HepG2 (cell line): ENCODE measurements at regions not wholly inside any gene's neighbourhood (a gene's known extent, or its start where the extent isn't known, plus 50 kb on each side); places are given as distances from the start of the nearest gene placed in this dataset.

Experiments used
- ATAC-seq: fragments of 200-7000 bp; cut with Tn5 transposase; 3 replicates; pipeline ENCODE4 v1.9.1; 2020; ENCODE audit warnings: mild to moderate bottlenecking, moderate library complexity
- BruUV-seq: library from RNA; stranded (reverse); fragments of 400-500 nt; replicated peaks from 2 replicates; lab custom pipeline; 2021; lab: Mats Ljungman, UMichigan
- CTCF ChIA-PET: fragments of 300-600 bp; formaldehyde crosslinking; extraction: SDS; loops from one replicate; lab custom pipeline; 2021; ENCODE audit warnings: low total read pairs, inconsistent platforms, low intra/inter-chr PET ratio; lab: Yijun Ruan, JAX
- POLR2A ChIA-PET: fragments of 350-600 bp; sonication (Branson Sonifier 250); formaldehyde crosslinking; loops from one replicate; lab custom pipeline; 2020; ENCODE audit warnings: antibody characterized with exemption, inconsistent platforms; lab: Yijun Ruan, JAX
- DNase-seq: peaks from one replicate; pipeline ENCODE4 v3.0.0-alpha.2; 2015; ENCODE audit warnings: low spot score
- FAIRE-seq: peaks from 3 replicates; lab custom pipeline; 2011; peaks lifted over from hg19 to GRCh38; lab: Jason Lieb, UNC
- H2AFZ ChIP-seq: one replicate; pipeline ENCODE4 v1.6.1; 2011; ENCODE audit warnings: low read length, inconsistent platforms
- H3K27ac ChIP-seq: fragments of 300-600 bp; 3 replicates; pipeline ENCODE4 v1.8.0; 2011; ENCODE audit warnings: mixed run types, mild to moderate bottlenecking, mixed read lengths, low read length, inconsistent platforms; ENCODE audit not compliant: insufficient read depth; ENCODE audit errors: extremely low read length
- H3K27me3 ChIP-seq, 2 experiments: fragments of 200-600 bp in 1 of 2; 2 replicates in 1 of 2; 3 replicates in 1 of 2; pipeline versions ENCODE4 v1.6.0 to v1.8.0; 2011; ENCODE audit warnings: low read length in 2 of 2, mild to moderate bottlenecking in 2 of 2, moderate library complexity in 2 of 2, inconsistent platforms in 1 of 2; ENCODE audit not compliant: insufficient read depth in 2 of 2, control insufficient read depth in 1 of 2
- H3K36me3 ChIP-seq, 2 experiments: fragments of 200-600 bp in 1 of 2; replicated peaks in 1 of 2; 2 replicates in 1 of 2; 3 replicates in 1 of 2; pipeline versions ENCODE4 v1.5.1 to v1.8.0; 2011; ENCODE audit warnings: low read length in 2 of 2, inconsistent platforms in 1 of 2; ENCODE audit not compliant: insufficient read depth in 2 of 2, control insufficient read depth in 1 of 2
- H3K4me1 ChIP-seq: 2 replicates; pipeline ENCODE4 v1.5.1; 2012; ENCODE audit warnings: low read length, inconsistent platforms; ENCODE audit not compliant: insufficient read depth
- H3K4me2 ChIP-seq: 2 replicates; pipeline ENCODE4 v1.6.0; 2011; ENCODE audit warnings: low read depth, low read length, inconsistent platforms
- H3K4me3 ChIP-seq, 3 experiments: fragments of 200-600 bp in 1 of 3; sonication (generic), shearing (Covaris generic) in 1 of 3; replicated peaks in 1 of 3; 2 replicates each; pipeline ENCODE4 v1.5.1; 2011 to 2016; ENCODE audit warnings: low read length in 3 of 3, inconsistent platforms in 2 of 3, low read depth in 2 of 3, mild to moderate bottlenecking in 2 of 3, control low read depth in 1 of 3, mixed read lengths in 1 of 3; ENCODE audit not compliant: insufficient read depth in 1 of 3
- H3K79me2 ChIP-seq: one replicate; pipeline ENCODE4 v1.6.1; 2011; ENCODE audit warnings: low read length, inconsistent platforms; ENCODE audit not compliant: insufficient read depth
- H3K9ac ChIP-seq: 2 replicates; pipeline ENCODE4 v1.6.0; 2011; ENCODE audit warnings: mild to moderate bottlenecking, low read depth, low read length, inconsistent platforms; ENCODE audit not compliant: insufficient read depth
- H3K9me3 ChIP-seq: 2 replicates; pipeline ENCODE4 v1.5.1; 2012; ENCODE audit warnings: mild to moderate bottlenecking, low read length
- H4K20me1 ChIP-seq: 2 replicates; pipeline ENCODE4 v1.6.0; 2011; ENCODE audit warnings: inconsistent platforms, mild to moderate bottlenecking, low read length, moderate library complexity; ENCODE audit not compliant: insufficient read depth
- CBFB ChIP-seq: sonication (generic); formaldehyde crosslinking; IDR thresholded peaks from 2 replicates; pipeline ENCODE4 v1.4.0; 2020; ENCODE audit warnings: missing genetic modification reagents
- CBX5 ChIP-seq: sonication (generic); formaldehyde crosslinking; IDR thresholded peaks from 2 replicates; pipeline ENCODE4 v1.4.0; 2020; ENCODE audit warnings: missing genetic modification reagents, borderline replicate concordance
- CTCF ChIP-seq: sonication (generic); formaldehyde crosslinking; IDR thresholded peaks from 2 replicates; pipeline ENCODE4 v1.5.0; 2020; ENCODE audit warnings: mild to moderate bottlenecking, missing genetic modification reagents, moderate library complexity
- HES4 ChIP-seq: sonication (generic); formaldehyde crosslinking; IDR thresholded peaks from 2 replicates; pipeline ENCODE4 v1.9.0; 2021; ENCODE audit warnings: mild to moderate bottlenecking, missing genetic modification reagents, borderline replicate concordance
- PHF8 ChIP-seq: sonication (generic); formaldehyde crosslinking; IDR thresholded peaks from 2 replicates; pipeline ENCODE4 v1.5.0; 2020; ENCODE audit warnings: missing genetic modification reagents
- RFXAP ChIP-seq: sonication (generic); formaldehyde crosslinking; IDR thresholded peaks from 2 replicates; pipeline ENCODE4 v1.4.0; 2020; ENCODE audit warnings: missing genetic modification reagents, borderline replicate concordance
- STAG1 ChIP-seq: sonication (generic); formaldehyde crosslinking; IDR thresholded peaks from 2 replicates; pipeline ENCODE4 v1.4.0; 2020; ENCODE audit warnings: missing genetic modification reagents
- TEAD2 ChIP-seq: sonication (generic); formaldehyde crosslinking; IDR thresholded peaks from 2 replicates; pipeline ENCODE4 v1.9.0; 2021; ENCODE audit warnings: missing genetic modification reagents
- ZNF232 ChIP-seq: sonication (generic); formaldehyde crosslinking; IDR thresholded peaks from 2 replicates; pipeline ENCODE4 v1.4.0; 2020; ENCODE audit warnings: missing genetic modification reagents, borderline replicate concordance
- ZNF343 ChIP-seq: sonication (generic); formaldehyde crosslinking; IDR thresholded peaks from 2 replicates; pipeline ENCODE4 v1.4.0; 2020; ENCODE audit warnings: mild to moderate bottlenecking, missing genetic modification reagents
- ZNF350 ChIP-seq: sonication (generic); formaldehyde crosslinking; IDR thresholded peaks from 2 replicates; pipeline ENCODE4 v1.4.0; 2020; ENCODE audit warnings: mild to moderate bottlenecking, low read depth, missing genetic modification reagents, borderline replicate concordance
- ZNF724P ChIP-seq: sonication (generic); formaldehyde crosslinking; IDR thresholded peaks from 2 replicates; pipeline ENCODE4 v1.8.0; 2022; ENCODE audit warnings: missing genetic modification reagents, borderline replicate concordance
- ZNF737 ChIP-seq: sonication (generic); formaldehyde crosslinking; IDR thresholded peaks from 2 replicates; pipeline ENCODE4 v1.5.0; 2020; ENCODE audit warnings: missing genetic modification reagents, mild to moderate bottlenecking, borderline replicate concordance
- WGBS: methylation state at CpG from one replicate; pipeline ENCODE4 v1.1.6; 2017; ENCODE audit warnings: low lambda C conversion rate; 5-methylcytosine and 5-hydroxymethylcytosine counted together
- in situ Hi-C: cut with HindIII; loops from 2 replicates; pipeline ENCODE4 v1.10.0; 2017; ENCODE audit warnings: low pct_unique_long_range_greater_than_20kb; ENCODE audit not compliant: extremely low pct_ligation_motif_present
- intact Hi-C: fragments of 100-400 bp; cut with micrococcal nuclease; formaldehyde crosslinking; loops from one replicate; pipeline ENCODE4 v1.10.0; 2022; ENCODE audit not compliant: unreplicated experiment
- TF ChIP-seq, protein P1 (sequence below): sonication (generic); formaldehyde crosslinking; IDR thresholded peaks from 2 replicates; pipeline ENCODE4 v1.8.0; 2022; ENCODE audit warnings: mild to moderate bottlenecking, missing genetic modification reagents, borderline replicate concordance
- TF ChIP-seq, protein P2 (sequence below): sonication (generic); formaldehyde crosslinking; IDR thresholded peaks from 2 replicates; pipeline ENCODE4 v1.8.0; 2023; ENCODE audit warnings: mild to moderate bottlenecking, missing genetic modification reagents

GRCh38 chr5:103943230-103943629 lies 380.6 kb upstream of the NUDT12 start (continued):
- TF ChIP-seq, protein P1, sequence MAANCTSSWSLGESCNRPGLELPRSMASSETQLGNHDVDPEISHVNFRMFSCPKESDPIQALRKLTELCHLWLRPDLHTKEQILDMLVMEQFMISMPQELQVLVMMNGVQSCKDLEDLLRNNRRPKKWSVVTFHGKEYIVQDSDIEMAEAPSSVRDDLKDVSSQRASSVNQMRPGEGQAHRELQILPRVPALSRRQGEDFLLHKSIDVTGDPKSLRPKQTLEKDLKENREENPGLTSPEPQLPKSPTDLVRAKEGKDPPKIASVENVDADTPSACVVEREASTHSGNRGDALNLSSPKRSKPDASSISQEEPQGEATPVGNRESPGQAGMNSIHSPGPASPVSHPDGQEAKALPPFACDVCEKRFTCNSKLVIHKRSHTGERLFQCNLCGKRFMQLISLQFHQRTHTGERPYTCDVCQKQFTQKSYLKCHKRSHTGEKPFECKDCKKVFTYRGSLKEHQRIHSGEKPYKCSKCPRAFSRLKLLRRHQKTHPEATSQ, result no peak
- TF ChIP-seq TEAD2 (CRISPR knock-in tag) (no peak), ZNF232 (no peak), ZNF724P (no peak), ZNF350 (CRISPR knock-in tag) (no peak), HES4 (no peak), RFXAP (CRISPR knock-in tag) (no peak)
- TF ChIP-seq, protein P2, sequence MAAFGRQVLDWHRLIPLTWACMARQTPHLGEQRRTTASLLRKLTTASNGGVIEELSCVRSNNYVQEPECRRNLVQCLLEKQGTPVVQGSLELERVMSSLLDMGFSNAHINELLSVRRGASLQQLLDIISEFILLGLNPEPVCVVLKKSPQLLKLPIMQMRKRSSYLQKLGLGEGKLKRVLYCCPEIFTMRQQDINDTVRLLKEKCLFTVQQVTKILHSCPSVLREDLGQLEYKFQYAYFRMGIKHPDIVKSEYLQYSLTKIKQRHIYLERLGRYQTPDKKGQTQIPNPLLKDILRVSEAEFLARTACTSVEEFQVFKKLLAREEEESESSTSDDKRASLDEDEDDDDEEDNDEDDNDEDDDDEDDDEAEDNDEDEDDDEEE (CRISPR knock-in tag), result no peak

GRCh38 chr5:103942587-103943186 lies 380.1 kb upstream of the NUDT12 start:
- Histone ChIP-seq H4K20me1 (no peaks in the 10 kb centered on the region), H3K27me3 (no peaks in the 10 kb centered on the region), H2AFZ (no peak overlapping the region), H3K9ac (no peak overlapping the region), H3K36me3 (no peaks in the 10 kb centered on the region), H3K4me3 (no peak overlapping the region), H3K9me3 (no peaks in the 10 kb centered on the region), H3K27ac (no peak overlapping the region), H3K4me2 (no peak overlapping the region), H3K79me2 (no peaks in the 10 kb centered on the region), H3K4me1 (no peaks in the 10 kb centered on the region)
- intact Hi-C loops (loop anchor here (2.0 kb wide), 1 partner anchor 236 kb away; no protein-coding TSS in a partner anchor), in situ Hi-C loops (no loop called here)
- no TSS peak for BruUV-seq
- WGBS, result 9% methylated on average over 6 of the region's 6 CpGs
- DNase-seq (no peak), FAIRE-seq (no peak), ATAC-seq (no peak)
- ChIA-PET POLR2A (no interaction called here), CTCF (no interaction called here)
- TF ChIP-seq PHF8 (CRISPR knock-in tag) (no peak), CTCF (CRISPR knock-in tag) (0 out of 2 replicates have a peak, but pooled peaks have one; percentile 5), STAG1 (CRISPR knock-in tag) (peak; percentile 18; the same call in 1 of the 2 replicates), ZNF343 (CRISPR knock-in tag) (no peak), CBX5 (no peak), ZNF737 (CRISPR knock-in tag) (no peak), CBFB (CRISPR knock-in tag) (no peak)
- TF ChIP-seq, all 625 proteins: peak for 2
